GM19372 (cell line): ENCODE measurements at regions not wholly inside any gene's neighbourhood (a gene's known extent, or its start where the extent isn't known, plus 50 kb on each side); places are given as distances from the start of the nearest gene placed in this dataset.

Source experiments
- ATAC-seq: cut with Tn5 transposase; IDR thresholded peaks from one replicate; pipeline ENCODE4 v1.9.1; 2021; ENCODE audit warnings: mild to moderate bottlenecking, low read depth, moderate library complexity; ENCODE audit not compliant: unreplicated experiment

DNA sequence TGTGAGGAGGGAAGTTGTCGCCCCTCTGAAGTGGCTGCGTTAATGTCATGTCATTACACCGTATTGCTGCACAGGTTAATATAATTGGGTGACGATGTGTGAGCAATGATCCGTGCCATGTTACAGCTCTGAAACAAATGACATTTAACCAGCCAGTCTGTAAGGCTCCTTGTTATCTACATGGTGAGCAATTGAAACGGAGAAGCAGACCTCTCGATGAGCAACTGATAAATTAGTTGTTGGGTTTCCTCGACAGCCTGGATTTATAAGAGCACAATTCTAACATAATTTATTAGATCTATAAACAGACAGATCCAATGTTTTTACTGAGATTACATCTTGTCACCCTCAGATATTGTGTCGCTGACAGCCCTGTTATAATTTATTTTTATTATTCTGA, 49.9 kb upstream of the MAFB start:
- no peak for ATAC-seq

DNA sequence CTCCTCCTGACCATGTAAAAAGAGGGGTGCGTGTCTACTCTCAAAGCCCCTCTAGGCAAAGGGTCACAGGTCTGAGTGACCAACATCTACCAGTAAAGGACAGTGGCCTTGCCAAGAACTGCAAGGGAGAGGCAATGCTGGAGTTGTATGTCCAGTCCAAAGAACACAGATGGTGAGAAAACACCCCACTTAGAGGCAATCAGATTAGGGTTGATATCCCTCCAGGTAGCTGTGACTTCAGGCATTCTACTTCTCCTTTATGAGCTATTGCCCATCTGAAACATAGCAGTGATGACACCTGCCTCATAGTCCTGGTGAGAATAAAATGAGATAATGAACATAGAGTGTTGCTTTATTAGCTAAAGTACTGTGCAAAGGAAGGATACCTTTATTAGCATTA, 50.8 kb upstream of the MAFB start:
- ATAC-seq: no peak

DNA sequence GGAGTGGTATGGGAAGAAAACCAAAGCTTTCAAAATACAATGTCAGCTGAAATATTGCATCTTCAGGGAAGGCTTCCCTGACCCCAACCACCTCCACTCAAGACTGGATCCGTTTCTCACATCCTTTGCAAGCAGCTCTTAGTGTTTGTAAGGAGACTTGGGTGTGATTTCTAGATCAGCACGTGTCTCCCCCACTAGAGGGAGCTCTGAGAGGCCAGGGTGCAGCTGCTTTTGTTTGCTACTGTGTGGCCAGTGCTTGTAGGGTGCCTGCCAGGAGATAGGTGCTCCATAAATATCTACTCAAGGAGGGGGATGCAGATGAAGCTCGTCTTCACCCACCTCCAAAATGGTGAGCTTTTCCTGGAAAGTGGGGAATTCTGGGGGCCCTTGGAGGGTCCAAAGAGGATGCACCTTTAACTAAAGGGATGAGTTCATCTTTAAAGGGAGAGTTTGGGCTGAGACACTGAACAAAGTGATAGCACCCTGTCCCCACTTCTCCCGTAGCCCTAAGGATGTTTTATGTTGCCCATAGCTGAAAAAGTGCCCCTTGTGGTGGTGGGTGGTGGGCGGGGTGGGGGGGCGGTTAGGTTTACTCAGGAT, 52.6 kb upstream of the MAFB start:
- no peak for ATAC-seq

DNA sequence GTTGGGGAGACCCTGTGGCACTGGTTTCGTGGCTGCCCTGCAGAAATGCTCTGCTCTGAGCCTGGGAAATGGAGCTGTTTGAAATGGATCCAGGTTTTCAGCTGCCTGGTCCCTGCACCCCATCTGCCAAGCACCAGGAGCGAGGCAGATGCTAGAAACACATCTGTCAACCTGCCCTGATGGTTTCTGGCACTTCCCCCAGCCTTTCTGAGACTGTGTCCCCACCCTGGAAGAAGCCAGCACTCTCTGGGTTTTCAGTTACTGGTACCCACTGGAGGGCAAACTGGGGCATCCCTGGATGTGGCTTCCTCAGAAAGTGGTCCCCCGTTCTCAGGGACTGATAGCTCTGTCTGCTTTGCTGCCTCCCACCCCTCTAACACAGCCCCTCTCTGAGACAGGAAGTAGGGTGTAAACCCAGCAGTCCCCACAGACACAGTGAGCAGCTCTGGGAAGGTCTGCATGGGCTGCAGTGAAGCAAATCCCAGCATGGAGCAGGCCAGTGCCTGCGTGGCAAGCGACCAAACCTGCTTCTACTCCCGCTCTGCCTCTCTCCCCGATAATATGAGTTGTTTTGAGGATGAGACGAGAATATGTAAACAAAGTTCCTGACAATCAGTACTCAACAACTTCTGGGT, 54.2 kb upstream of the MAFB start:
- ATAC-seq: no peak

DNA sequence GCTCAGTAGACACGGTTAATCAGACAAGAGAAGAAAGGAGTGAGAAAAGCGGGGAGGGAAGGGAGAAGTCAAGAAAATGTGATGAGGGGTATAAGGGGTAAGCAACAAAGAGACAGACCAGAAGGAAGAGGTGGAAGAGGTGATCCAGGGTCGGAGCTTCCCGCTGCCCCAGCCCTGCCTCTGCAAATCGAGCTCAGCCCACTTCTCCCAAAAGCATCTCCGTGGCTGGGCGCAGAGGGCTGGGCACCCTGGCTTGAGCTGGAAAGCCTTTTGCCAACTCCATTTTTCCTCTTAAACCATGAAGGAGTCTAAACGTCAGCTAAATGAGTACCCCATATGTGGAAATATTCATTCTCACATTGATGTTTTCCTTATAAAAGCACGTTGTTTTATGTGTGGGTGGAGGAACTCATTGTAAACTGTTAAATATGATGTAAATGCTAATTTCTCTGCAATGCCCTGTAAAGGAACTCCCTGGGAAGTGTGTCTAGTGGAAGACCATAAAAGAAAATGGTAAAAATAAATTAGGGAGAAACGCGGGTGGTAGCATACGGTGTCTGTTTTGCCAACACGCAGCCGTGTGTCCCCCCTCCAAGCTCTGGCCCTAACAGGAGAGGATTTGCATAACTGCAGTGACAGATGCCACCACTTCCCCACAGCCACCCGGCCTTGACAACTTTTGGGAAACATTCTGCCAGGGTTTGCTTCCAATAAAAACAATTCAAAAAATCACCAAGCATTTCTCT, 55.2 kb upstream of the MAFB start:
- no peak for ATAC-seq

DNA sequence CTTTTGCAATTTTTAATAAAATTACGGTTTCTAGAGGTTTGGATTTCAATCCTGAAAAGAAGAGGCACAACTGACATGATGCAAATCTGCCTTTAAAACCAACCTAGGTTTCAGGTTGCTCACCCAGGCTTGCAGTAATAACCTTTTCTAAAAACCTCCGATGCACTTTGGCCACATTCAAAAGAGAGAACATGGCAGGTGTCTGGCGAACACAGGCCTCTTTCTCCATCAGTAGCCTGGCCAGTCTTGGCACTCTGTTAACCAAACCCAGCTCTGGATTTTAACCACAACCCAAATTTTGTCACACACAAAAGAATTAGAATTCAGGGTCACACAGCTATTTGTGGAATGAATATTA, 55.8 kb upstream of the MAFB start:
- no peak for ATAC-seq

DNA sequence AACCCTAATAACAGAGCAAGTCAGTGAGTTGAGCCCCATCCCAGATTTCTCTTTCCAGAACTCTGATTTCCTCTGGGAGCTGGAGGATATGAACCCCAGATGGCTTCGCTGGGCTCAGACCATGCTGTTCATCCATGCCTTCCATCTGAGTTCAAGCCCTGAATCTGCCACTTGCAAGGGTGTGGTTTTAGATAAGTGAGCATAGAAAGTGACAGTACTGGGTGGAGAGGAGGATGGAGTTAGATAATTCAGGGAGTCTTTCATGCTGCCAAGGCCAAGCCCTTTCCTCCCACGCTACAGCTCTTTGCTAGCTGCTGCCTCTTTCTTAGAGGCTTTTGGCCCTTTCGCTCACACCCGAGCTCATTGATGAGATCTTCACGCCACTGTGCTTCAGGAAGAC, 57.2 kb upstream of the MAFB start:
- no peak for ATAC-seq

DNA sequence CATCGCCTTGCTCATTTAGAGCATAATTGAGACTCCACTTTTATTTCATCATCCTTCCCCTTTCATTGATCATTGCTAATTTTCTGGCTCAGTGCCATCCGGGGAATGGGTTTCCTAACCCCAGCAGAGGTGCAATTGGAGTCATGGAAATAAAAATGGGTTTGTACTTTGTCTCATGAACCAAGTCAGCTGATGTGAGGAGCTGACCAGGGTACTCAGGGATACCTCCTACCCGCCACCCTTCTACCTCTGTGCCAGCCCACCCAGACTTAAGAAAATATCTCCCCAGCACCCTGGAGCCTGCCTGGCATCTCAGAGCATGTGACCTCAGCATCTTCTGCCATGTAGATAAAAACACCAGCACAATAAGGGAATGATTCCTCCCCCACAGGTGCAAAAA, 59.1 kb upstream of the MAFB start:
- ATAC-seq: no peak

DNA sequence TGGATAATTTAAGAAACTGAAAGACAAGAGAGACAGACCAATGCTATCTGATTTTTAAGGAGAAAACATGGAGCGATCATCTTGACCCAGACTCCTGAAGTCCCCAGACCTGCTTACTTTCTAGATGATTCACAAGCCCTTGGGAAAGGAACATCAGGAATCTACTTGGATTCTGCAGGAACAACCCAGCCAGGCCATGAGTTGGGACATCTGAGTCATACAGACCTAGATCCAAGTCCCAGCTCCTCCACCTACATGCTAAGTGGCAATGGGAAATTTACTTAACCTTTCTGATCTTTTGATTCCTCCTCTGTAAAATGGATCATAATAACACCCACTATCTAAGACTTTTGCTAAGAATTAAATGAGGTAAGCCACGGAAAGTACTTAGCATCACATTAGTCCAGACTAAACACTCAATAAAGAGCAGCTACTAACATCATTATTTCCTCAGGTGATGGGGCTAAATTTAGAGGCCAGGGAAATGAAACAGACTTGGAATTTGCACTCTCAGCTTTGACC, 61.0 kb upstream of the MAFB start:
- no peak for ATAC-seq

DNA sequence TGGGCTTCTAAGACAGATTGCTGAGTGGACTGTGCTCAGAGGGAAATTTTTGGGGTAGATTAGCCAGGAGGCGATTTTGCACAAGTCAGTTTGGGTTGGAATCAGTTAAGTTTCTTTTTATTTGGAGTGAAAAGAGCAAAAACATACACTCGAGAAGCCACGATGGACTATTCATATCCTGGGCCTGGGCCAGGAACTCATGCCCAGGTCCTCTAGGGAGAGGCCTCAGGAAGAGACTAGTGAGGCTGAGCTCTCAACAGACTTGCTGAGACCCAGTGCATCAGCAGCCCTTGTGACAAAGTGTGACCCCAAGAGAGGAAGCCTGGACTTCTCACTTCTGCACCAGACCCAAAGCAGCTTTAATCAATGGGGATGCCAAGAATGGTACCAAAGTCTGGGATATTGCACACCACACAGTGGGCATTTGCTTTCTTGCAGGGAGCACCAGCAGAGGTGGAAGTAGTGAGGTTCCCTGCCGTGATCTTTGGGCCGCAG, 61.6 kb upstream of the MAFB start:
- ATAC-seq: no peak

DNA sequence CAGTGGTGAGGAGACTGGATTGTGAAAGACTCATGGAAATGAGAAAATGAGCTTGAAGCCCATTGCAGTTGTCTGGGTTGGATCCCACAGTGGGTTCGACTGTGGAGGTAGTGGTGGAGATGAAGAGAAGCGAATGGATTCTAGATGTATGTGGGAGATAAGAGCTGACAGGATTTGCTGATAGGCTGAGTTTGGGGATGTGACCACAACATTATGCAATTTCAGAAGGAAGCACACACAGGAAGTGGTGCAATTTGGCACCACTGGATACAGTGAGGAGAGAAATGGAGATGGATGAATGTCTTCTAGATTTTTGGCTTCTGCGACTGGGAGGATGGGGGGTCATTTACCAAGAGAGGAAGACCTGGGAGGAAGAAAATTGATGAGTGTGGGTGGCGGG, 64.4 kb upstream of the MAFB start:
- ATAC-seq: no peak

DNA sequence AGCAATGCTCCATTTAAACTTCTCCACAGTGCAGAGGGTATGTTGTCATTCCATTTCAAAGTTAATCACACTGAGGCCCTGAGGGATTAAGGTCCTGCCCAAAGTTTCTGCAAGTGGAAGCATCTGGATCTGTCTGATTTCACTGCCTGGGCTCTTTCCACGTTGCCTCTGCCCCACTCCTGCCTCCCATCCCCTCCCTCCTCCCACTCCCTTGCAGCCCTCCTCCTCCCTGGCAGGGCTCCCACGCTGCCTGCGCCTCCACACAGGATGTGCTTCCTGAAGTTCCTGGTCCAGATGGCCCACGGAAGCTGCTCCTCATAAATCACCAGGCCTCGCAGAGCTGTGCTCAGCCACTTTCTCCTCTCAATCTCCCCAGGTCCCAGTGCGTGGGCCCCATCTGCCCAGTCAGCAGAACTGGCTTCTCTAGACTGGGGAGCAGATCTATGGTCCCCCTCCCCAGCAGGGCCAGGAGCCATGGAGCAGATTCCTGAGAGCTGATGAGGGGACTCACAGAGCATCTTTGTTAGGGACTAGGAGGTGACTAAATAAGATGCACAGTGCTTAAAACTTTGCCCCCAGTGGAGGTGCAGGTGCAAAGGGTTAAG, 65.4 kb upstream of the MAFB start:
- no peak for ATAC-seq

DNA sequence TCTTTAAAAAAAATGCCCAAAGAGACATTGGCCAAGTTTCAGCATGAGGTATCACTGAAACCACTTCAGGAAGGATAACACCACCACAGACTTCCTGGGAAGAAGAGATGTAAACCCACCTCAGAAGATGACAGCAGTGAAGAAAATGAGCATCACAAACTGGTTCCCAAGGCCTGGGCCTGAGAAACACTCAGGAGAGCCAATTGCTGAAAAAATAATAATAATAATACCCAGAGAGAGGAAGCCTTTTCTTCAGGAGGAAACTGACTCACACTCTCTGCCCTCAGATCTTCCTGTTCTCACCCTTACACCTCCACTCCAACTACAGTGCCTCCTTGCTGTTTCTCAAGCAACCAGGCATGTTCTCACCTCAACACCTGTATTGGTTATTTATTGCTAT, 68.1 kb upstream of the MAFB start:
- ATAC-seq: no peak

DNA sequence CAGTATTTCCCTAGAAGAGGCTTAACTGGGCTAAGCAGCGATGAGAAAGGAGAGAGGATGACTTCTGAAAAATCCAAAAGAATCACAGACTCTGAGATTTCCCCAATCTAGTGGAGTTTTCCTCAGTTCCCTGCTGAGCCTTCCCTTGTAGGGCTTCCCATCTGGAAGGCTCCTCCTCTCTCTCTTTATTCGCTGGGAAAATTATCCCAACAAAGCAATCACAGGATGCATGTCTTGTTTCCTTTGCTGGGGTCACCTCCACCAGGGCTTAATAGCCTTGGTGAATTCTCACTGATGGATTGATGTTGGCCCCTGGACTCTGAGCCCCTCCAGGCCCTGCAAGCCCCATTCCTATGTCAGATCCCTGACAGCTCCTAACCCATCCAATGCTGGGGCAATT, 69.8 kb upstream of the MAFB start:
- ATAC-seq: no peak

DNA sequence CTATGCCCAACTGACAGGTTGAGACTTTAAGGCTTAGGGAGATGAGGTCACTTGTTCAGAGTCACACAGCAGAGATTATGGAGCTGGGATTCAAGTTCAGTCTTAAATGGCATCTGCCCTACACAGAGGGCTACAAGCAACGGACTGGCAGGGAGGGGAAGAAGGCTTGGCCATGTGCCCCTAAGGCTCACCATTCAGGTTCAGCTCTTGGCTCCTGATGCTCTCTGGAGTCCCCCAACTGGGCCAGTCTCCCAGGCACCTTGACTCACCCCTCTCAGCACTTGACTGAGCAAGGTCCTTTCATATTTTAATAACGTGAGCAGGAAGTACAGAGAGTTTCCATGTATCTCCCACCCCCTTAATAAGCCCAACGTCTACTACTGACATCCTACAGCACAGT, 71.4 kb upstream of the MAFB start:
- ATAC-seq: no peak

DNA sequence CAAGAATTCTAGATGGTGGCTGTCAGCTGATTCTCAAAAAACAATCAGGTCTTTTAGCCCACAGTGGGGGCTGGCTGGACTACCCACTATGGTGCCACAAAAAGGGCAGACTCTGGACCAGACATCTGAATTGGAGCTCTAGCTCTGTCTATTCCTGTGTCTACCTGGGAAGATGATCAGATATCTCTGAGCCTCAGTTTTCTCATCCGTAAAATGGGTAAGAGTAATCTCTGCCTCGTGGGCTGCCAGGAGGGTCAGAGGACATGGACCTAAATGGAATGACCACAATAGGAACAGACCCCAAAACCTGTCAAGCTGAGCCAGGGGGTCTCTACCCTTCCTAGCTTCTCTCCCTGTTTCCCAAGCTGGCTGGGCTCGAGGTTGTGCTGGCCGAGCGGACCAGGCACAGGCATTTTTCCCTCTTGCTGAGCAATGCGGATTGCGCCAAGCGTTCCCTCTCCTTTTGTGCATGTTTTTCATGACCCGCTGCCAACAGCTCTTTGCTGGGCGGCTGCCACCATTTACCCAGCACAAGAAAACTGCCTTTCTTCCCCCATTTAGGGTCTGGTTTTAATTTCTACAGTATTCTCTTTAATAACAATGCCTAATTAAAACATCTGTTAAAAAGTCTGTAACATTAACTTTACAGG, 74.7 kb upstream of the MAFB start:
- ATAC-seq: no peak

DNA sequence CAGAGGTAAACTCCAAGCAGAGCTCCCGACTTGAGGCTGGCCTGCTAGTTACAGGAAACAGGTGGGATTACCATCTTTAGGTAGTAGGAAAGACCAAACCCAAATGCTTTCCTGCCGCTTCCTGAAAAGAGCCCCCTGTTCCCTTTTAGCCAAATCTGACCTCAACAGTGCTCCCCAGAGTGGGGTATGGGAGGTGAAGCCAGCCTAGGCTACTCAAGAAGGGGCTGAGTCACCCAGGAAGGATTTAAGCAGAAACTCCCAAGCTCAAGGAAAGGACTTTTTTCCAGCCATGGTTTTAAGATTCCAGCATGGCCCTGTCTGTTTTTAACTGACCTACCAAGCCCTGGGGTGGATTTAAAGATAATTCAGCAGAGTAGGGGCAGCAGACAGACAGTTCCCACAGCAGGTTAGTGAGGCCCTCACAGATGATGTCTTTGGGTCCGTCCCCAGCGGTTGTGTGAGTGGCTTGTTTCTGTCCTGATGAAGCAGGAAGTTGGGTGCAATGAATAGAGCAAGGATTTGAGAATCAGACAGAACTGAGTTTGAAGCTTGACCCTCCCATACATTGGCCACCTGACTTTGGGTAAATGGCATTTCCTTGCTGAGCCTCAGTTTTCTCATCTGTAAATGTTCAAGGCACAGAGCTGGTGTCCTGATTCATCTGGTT, 76.9 kb upstream of the MAFB start:
- no peak for ATAC-seq

DNA sequence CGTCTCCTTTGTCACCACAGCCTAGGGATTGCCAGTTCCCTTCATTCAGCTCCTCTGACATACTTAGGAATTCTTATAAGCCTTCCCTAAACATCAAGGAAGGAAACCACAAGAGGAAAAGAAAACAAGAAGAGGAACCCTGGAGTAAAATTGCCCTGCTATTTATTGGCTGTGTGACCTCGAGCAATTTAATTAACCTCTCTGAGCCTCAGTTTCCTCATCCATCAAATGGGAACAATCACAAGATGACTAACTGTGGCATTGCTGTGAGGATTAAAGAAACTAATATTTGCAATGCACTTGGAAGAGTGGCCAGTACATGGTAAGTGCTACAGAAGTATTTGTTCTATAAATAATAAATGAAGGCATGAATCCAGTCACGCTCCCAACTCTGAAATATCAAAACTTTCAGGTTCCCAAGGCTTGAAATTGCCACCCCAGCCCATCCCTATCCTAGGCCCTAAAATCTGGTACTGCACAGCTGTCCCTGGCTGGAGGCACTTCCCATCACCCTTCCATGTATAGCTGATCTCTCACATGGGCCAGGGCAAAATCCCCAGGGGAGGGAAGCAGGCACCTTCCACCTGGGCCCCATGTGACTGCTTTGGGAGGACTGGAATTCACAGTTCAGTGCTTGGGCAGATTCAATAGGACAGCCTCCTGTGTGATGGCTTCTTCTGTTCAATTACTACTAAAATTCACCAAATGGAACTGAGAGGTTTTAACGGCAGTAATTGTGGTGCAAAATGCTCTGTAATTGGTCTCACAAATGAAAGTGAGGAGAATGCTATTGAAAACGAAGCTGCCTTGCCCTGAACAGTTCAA, 78.0 kb upstream of the MAFB start:
- ATAC-seq: no peak

DNA sequence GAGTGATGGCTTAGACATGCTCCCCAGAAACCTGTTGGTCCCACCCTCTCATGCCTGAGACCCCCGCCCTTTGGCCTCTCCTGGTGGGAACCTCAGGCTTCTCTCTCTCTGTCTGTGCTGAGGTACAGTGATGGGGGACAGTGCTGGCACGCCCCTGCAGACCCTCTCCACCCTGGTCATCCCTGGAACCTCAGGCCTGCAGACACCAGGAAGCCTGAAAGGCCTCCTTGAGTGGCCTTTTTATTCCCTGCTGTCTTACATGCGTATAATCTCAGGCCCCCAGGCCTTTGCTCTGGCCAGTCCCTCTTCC, 78.5 kb upstream of the MAFB start:
- ATAC-seq: no peak

DNA sequence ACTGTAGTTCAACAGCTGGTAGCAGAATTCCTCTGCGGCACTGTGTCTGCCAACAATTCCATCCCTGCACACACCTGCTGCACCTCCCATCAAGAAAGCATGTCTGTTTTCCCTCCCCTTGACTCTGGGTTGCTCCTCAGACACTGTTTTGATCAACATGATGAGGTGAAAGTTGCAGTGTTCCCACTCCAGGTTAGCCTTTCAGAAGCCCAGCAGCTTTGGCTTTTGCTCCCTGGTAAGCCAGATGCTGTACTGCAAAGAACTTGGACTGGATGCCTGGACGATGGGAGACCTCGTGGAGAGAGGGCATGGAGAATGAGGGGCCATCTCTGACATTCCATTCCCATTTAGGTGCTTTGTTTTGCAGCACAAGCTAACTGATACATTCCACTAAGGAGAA, 79.1 kb upstream of the MAFB start:
- no peak for ATAC-seq
